C4-2B (cell line): ENCODE measurements at regions not wholly inside any gene's neighbourhood (a gene's known extent, or its start where the extent isn't known, plus 50 kb on each side); places are given as distances from the start of the nearest gene placed in this dataset.

Experiments
- ZFX ChIP-seq: fragments of 450-650 bp; IDR thresholded peaks from 2 replicates; pipeline ENCODE4 v1.6.1; 2017
- TF ChIP-seq, protein P1 (sequence below): fragments of 450-650 bp; conservative IDR thresholded peaks from 2 replicates; pipeline ENCODE4 v1.5.1; 2017; ENCODE audit warnings: mild to moderate bottlenecking

DNA sequence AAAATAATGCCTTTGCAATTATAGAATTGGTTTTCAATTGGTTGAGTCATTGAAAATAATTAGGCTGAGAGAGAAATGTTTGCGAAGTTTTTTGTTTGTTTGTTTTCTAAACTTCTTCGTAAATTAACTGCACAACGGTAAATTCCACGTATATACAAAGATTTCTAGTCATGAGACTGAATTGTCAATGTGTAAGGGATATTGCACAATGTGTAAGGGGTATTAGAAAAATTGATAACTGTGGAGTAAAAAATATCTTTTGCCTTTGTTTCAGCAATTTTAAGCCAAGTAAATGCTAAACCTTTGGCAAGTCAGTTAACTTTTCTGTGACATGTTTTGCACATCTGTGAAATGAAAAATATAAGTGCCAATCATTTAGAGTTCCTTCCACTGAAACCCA is 606.0 kb downstream of the TMEM182 start:
- TF ChIP-seq, protein P1, sequence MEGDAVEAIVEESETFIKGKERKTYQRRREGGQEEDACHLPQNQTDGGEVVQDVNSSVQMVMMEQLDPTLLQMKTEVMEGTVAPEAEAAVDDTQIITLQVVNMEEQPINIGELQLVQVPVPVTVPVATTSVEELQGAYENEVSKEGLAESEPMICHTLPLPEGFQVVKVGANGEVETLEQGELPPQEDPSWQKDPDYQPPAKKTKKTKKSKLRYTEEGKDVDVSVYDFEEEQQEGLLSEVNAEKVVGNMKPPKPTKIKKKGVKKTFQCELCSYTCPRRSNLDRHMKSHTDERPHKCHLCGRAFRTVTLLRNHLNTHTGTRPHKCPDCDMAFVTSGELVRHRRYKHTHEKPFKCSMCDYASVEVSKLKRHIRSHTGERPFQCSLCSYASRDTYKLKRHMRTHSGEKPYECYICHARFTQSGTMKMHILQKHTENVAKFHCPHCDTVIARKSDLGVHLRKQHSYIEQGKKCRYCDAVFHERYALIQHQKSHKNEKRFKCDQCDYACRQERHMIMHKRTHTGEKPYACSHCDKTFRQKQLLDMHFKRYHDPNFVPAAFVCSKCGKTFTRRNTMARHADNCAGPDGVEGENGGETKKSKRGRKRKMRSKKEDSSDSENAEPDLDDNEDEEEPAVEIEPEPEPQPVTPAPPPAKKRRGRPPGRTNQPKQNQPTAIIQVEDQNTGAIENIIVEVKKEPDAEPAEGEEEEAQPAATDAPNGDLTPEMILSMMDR, result no peak
- TF ChIP-seq ZFX, result no peak
